Kidney tubule cell (primary cell): ENCODE measurements at regions not wholly inside any gene's neighbourhood (a gene's known extent, or its start where the extent isn't known, plus 50 kb on each side); places are given as distances from the start of the nearest gene placed in this dataset.
"Not testable (repeated sequence)": the region's sequence is repeated elsewhere in the genome, so short reads cannot be mapped to it uniquely, and the experiment has no call there.

Experiments
- DNase-seq: peaks from one replicate; pipeline ENCODE4 v3.0.0-alpha.2; 2018; ENCODE audit warnings: low spot score

DNA sequence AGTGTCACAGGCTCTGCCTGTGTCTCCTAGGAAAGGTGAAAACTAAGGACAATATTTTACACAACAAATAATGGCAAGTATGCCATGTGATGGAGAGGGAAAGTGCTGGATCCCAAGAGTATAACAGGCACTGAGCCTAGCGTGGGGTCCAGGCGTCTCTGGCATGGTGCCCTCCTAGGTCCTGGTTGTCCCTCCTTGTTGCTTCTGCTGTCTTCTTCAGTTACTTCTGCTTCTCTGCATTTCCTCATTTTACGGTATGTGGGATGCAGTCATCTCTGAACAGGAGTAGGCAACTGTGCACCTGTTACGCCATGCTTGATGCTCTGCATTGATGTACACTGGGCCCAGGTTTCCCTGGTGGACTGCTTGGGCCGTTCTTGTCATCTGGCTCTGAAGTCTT lies 1480.8 kb downstream of the FOXD4L5 start:
- not testable (repeated sequence) for DNase-seq

DNA sequence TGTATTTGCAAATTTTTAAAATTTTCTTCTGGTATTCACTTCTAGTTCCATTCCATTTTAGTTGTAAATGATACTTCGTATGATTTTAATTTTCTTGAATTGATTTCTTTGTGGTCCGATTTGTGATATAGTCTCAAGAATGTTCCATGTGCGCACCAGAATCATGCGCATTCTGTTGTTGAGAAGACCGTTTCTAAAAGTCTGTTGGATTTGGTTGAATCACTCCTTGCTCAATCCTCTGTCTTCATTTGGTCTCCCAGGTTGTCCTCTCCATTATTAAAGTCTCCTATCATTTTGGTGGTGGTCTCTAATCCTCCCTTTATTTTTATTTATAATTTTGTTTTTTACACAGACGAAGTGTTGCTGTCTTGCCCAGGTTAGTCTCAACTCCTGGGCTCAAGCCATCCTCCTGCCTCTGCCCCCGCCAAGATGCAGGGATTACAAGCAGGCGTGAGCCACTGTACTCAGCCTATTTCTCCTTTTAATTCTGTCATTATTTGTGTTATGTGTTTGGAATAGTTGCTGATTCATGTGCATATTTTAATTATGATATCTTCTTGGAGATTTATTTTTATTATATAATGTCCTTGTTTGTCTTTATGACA lies 1490.8 kb downstream of the FOXD4L5 start:
- not testable (repeated sequence) for DNase-seq

DNA sequence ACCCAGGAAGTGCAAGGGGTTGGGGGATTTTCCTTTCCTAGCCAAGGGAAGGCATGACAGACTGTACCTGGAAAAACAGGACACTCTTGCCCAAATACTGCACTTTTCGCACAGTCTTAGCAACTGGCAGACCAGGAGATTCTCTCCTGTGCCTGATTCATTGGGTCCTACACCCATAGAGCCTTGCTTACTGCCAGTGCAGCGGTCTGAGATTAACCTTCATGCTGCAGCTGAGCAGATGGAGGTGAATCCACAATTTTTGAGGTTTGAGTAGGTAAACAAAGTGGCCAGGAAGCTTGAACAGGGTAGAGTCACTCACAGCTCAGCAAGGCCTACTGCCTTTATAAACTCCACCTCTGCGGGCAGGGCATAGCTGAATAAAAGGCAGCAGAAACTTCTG lies 1497.6 kb downstream of the FOXD4L5 start:
- DNase-seq: not testable (repeated sequence)

DNA sequence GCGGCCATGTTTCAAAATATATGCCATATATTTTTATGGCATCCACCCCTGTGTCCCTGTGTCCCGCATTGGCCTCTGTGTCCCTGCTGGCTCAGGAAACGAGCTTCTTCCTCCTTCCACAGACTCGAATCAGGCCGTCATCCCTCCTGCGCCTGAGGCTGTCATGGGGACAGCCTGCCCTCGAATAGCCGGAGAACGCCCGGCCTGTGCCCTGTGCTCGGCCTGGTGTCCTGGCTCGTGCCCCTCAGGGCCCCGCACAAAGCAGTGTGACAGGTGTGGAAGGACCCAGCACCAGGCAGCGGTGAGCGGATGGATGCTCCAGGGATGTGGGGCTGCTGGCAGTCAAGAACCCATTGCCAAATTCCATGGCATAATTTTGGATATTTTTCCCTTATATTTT lies 1500.0 kb downstream of the FOXD4L5 start:
- not testable (repeated sequence) for DNase-seq

DNA sequence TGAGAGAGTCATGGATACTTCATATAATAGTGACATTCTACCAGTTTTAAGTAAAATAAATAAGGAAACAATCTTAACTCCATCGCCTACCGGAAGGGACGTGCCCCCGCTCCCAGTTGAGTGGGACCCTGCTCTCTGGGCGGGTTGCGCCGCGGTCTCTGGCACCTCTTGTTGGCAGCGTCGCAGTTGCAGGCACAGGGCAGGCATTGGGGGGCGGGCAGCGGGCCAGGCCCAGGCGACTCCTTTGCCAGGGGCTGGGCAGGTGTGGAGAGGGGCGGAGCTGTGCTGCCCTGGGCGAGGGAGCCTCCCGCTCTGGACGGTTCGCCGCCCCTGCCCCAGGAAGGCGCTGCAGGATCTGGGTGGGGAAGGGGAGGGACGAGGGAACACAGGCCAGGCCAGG lies 1500.6 kb downstream of the FOXD4L5 start:
- DNase-seq: not testable (repeated sequence)

DNA sequence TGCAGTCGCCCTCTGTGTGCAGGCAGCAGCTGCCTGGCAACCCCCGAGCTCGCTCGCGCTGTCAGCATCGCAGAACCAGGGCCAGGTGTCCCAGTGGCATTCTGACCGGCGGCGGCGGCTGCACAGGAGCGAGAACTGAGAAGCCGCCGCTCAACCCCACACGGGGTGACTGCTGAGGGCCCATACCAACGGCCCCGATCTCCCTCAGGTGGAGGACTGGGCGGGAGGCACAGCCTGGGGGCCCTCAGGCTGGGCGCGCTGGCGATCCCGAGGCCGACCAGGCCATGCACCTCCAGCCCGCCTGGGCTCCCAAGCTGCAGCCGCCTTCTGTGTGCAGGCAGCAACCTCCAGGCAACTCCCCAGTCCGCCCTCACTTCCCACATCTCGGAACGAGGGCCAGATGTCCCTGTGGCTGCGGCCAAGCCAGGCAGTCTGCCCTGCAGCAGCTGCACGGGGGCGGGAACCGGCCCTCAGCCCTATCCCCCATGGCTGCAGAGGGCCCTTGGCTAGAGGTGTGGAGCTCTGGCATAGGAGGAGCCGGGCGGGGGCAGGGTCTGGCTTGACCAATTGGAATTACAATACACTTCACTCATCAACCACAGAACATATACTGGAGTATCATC lies 1503.1 kb downstream of the FOXD4L5 start:
- not testable (repeated sequence) for DNase-seq

DNA sequence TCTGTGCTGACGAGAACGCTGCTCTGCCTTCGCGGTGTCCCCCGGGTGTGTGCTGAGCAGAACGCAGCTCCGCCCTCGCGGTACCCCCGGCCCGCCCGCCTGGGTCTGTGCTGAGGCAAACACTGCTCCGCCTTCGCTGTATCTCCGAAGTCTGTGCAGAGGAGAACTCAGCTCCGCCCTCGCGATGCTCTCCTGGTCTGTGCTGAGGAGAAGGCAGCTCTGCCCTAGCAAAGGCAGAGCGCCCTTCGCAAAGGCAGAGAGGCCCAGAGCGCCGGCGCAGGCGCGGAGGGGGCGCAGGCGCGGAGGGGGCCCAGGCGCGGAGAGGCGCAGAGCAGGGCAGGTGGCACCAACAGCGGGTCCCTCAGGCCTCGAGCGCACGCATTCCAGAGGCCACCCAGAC lies 1503.6 kb downstream of the FOXD4L5 start:
- DNase-seq: not testable (repeated sequence)

DNA sequence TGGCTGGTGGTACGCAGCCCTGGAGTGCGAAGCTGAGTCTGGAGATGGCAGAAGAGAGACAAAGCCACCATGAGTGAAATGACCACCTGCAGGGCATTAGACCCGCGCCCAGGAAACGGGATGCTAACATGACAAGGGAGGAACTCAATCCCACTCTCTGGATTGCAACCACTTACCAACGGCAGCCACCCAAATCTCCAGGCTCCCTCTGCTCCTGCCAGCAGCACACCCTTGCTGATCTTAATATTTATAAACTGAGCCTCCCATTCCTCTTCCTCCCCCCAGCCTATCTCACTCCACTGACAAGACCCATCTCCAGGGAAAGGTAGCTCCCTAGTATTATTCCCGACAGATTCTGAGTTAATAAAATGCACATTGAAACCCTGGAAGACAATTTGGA lies 1508.8 kb downstream of the FOXD4L5 start:
- not testable (repeated sequence) for DNase-seq

DNA sequence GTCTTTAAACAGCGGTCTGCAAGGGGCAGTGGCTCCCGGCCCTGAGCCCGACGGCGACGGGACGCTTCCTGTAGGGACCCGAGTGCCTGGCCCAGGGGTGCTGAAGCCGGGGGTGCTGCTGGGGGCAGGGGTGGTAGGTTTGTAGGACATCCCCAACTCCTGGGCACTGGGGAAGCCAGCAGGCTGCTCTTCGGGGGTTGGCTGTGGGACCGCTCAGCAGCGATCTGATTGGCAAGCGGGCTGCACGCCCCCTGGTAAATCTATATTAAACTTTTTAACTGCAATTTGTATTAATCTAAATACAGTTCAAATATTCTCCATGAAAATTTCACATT lies 1510.0 kb downstream of the FOXD4L5 start:
- not testable (repeated sequence) for DNase-seq

DNA sequence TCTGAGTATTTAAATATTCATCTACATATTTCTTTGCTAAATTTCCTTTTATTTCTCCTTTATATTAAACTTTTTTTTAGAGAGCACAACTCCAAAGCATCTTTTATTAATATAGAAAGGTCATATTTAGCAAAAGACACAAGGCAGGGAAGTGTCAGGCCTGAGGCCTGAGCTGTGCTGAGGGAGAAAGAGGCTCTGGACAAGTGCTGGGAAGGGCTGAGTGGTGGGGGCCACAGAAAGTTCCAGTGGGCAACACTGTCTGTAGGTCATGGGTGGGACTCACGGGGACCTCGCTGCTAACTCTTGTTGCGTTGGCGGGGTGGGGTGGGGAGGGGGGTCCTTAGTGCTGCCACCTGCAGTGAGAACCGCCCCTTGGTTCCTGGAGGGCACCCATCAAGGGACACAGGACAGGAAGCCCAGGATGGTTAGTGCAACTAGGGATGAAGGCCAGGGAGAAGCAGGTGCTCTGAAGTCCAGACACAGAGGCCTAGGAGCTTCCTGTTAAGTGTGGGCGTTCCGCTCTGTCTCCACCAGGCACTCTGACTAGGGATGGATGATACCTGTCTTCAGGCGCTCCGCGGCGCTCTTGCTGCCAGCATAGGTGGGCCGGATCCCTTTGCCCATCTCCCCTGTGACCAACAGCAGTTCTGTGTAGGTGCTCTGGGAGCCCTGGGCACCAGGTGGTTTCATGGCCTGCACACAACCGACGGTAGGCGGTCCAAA lies 1510.5 kb downstream of the FOXD4L5 start:
- not testable (repeated sequence) for DNase-seq

DNA sequence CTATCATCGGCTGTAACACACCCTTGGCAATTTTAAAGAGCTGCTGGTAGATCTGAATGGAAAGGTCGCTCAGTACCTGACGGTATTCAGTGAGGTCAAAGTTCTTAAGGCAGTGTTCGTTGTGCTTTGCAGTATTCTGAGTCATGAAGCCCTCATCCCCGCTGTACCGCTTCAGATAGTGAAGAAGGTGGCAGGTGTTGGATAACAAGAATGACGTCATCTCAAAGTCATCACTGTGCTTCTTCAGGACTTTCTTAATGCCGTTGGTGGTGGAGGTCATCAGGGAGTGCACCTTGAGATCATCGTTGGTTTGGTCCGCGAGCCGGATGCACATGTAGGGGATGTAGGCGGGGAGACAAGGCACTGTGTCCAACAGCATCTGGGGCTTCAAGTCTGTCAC lies 1522.8 kb downstream of the FOXD4L5 start:
- not testable (repeated sequence) for DNase-seq

DNA sequence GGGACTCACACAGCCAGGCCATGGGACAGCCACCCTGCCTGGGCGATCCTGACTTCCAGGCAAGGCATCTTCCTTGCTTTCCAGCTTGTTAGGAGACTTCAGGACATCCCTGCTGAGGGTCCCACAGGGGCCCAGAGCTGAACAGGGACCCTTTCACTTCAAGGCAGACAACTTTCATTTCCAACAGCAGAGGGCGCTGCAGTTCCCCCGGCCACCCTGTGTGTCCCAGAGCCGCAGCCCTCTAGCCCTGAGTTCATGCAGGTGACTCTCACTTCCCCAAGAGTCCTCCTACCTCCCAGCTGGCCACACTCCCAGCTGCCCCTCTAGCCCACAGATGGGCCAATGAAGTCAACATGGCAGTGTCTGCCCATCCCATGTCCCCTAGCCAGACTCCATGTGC lies 1556.0 kb downstream of the FOXD4L5 start:
- not testable (repeated sequence) for DNase-seq

DNA sequence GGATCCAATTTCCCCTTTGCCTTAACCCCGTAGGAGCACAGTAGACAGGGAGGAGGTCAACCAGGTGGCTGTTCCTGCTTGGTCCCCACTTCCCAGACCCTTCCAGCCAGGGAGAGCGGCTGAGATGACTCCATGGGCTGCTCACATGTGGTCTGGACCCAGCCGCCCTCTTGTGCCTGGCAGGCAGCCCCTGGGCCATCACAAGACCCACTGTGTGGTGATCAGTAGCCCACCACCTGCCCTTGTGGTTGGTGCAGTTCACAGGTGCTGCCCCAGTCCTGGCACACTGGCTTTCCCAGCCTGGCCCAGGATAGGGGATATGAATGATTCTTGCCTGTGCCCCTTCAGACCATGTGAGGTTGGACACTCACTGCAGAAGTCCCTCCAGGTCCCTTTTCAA lies 1556.7 kb downstream of the FOXD4L5 start:
- DNase-seq: no peak

DNA sequence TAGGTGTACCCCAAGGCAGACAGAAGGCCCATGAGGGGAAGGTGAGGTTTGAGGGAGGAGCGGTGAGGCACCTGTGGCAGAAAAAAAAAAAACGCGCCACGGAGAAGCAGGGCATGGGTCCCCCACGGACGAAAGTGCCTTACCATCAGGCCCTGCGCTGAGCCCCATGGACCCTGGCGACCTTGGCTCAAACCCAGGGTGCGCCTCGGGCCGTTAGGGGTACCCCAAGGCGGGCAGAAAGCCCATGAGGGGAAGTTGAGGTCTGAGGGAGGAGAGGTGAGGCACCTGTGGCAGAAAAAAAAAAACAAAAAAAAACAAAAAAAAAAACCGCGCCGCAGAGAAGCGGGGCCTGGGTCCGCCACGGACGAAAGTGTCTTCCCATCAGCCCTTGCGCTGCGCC lies 1576.7 kb downstream of the FOXD4L5 start:
- DNase-seq: not testable (repeated sequence)

DNA sequence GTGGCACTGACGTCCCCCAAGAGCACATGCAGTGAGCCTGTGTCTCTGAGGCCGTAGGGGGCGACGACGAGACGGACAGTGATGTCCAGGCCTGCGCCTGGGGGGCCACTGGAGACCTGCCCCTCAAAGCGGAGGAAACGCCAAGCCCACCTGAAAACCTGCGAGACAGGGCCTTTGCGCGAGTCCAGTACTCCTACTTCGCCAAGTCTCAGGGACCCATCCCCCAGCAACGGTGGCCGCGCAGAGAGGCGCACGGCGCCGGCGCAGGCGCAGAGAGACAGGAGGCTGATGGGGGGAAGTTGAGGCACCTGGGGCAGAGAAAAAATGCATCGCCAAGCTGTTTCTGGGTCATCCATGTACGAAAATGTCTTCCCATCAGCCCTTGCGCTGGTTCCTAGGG lies 1580.6 kb downstream of the FOXD4L5 start:
- not testable (repeated sequence) for DNase-seq

DNA sequence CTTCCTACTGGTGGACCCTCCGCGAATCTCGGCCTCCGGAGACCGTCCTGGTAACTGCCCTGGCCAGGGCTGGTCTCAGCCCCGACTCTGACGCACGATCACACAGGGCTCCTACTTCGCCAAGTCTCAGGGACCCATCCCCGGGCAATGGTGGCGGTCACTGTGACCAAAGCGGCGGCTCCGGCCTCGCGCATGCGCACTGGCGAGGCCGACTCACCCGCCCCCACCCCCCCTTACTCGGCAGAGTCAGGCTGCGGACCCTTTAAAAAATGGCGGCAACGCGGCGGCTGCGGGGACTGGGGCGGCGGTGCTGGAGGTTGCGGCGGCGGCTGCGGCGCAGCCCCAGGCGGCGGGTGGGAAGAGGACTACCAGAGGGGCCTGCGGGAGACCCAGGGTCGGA lies 1581.3 kb downstream of the FOXD4L5 start:
- DNase-seq: not testable (repeated sequence)

DNA sequence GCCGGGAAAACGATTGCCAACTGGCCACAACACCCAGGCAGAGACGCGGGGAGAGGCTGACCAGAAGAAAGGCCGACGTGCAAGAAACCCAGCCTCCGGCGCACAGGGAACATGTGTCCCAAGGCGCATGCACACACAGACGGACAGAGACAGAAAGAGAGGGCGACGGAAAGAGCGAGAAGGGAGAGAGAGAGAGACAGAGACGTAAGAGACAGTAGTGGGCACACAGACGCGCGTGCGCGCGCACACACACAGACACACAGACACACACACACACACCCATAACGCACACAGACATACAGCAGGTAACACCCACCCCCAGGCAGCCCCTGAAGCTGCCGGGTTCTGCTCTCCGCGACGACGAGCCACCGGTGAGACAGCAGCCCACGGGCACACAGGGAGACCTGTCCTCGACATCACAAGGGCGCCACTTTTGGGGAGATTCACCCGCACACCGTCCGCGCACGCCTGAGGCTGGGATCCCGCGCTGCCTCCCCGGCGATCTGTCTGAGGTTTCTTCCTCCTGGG lies 1581.8 kb downstream of the FOXD4L5 start:
- DNase-seq: not testable (repeated sequence)
